ENCODE measurements at regions not wholly inside any gene's neighbourhood (a gene's known extent, or its start where the extent isn't known, plus 50 kb on each side); places are given as distances from the start of the nearest gene placed in this dataset.

GRCh38 chr6:164206807-164207423 is 792.4 kb downstream of the QKI start:
- TF ChIP-seq POLR2A (IDR thresholded peaks at IDR 0.05) (no peak), CTCF (IDR thresholded peaks at IDR 0.05) (no peak), POLR2AphosphoS5 (IDR thresholded peaks at IDR 0.05) (no peak)
